Activated naive CD4-positive, alpha-beta T cell treated with anti-CD3 and anti-CD28 coated beads, Interleukin-2, amount 10 ng/mL, durations not matched to agents 7 days and 5 days (primary cell): ENCODE measurements at regions not wholly inside any gene's neighbourhood (a gene's known extent, or its start where the extent isn't known, plus 50 kb on each side); places are given as distances from the start of the nearest gene placed in this dataset.

Experiments used
- CTCF ChIA-PET: fragments of 350-600 bp; sonication (Branson Sonifier 250); formaldehyde crosslinking; loops from one replicate; lab custom pipeline; 2021; ENCODE audit warnings: antibody characterized with exemption; lab: Charles Lee
- DNase-seq: peaks from one replicate; pipeline ENCODE4 v3.0.0-alpha.2; 2020
- H3K27ac Mint-ChIP-seq: one replicate; pipeline ENCODE4 v1.8.0; 2021; ENCODE audit warnings: mild to moderate bottlenecking, moderate library complexity, mixed read lengths
- H3K27me3 Mint-ChIP-seq: one replicate; pipeline ENCODE4 v1.8.0; 2021; ENCODE audit warnings: mild to moderate bottlenecking, mixed read lengths
- H3K36me3 Mint-ChIP-seq: one replicate; pipeline ENCODE4 v1.8.0; 2021; ENCODE audit warnings: mixed read lengths
- H3K4me1 Mint-ChIP-seq: one replicate; pipeline ENCODE4 v1.8.0; 2021; ENCODE audit warnings: mixed read lengths
- H3K4me3 Mint-ChIP-seq: one replicate; pipeline ENCODE4 v1.8.0; 2021; ENCODE audit warnings: mild to moderate bottlenecking, moderate library complexity, mixed read lengths
- H3K9me3 Mint-ChIP-seq: one replicate; pipeline ENCODE4 v1.8.0; 2021; ENCODE audit warnings: mixed read lengths

DNA sequence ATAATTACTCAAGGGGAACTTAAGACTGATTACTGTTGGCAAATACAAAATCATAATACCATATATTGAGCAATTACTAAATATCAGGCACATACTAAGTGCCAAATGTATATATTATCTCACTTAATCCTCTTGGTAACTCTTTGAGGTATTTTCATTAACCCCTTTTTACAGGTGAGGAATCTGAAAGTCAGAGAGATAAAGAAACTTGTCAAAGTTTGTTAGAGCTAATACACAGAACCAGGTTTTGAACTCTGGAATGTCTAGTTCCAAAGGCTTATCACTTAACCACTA, 80.3 kb downstream of the LLPH start:
- no peak overlapping the region for H3K27ac Mint-ChIP-seq
- no peaks in the 10 kb centered on the region for H3K9me3 Mint-ChIP-seq
- H3K27me3 Mint-ChIP-seq: peaks cover 3% of the 10 kb centered on the region
- H3K4me1 Mint-ChIP-seq: no peaks in the 10 kb centered on the region
- DNase-seq: no peak
- H3K4me3 Mint-ChIP-seq: no peak overlapping the region
- H3K36me3 Mint-ChIP-seq: no peaks in the 10 kb centered on the region
- CTCF ChIA-PET: interaction anchor here (0.9 to 1.0 kb wide), 2 partner anchors 35 to 37 kb away, joined by 3 read pairs; no protein-coding TSS in a partner anchor

- H3K27me3 Mint-ChIP-seq: peaks cover 3% of the 10 kb centered on the region
- CTCF ChIA-PET: interaction anchor here (0.9 to 1.0 kb wide), 2 partner anchors 35 to 38 kb away, joined by 3 read pairs; no protein-coding TSS in a partner anchor
- no peaks in the 10 kb centered on the region for H3K9me3 Mint-ChIP-seq
Measured at GRCh38 chr12:66049538-66050282, 80.8 kb downstream of the LLPH start.

DNA sequence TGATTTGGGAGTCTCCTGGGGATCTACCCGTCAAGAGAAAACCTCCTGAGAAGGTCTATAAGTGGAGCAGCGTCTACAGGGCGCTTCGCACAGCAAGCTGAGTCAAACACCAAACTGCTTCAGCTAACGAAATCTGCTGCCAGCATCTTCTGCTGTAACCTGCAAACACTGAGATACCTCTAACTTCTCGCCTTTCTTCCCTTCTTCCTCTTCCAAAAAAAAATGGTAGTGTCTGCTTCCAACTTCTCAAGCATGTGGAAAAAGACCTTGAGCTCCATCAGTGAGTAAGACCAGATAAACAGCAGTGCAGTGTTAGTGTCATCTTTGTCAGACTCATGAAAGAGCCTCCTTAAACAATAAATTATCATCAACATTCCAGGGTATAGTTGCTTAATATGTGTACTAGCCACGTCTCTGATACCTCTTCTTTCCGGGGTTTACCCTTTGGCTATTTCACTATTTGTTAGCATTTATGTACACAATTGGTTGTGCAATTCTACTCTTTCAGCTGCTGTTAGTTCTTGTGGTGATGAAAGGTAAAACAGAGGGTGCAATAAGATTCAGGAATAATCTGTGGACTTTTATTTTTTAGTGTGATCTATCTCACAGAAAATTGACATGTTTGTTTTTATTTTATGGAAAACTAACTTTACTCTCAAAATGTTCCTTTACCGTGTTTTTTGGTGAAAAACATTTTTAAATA, 81.6 kb downstream of the LLPH start:
- H3K9me3 Mint-ChIP-seq: no peaks in the 10 kb centered on the region
- CTCF ChIA-PET: no interaction called here
- H3K27me3 Mint-ChIP-seq: peaks cover 3% of the 10 kb centered on the region
- H3K36me3 Mint-ChIP-seq: no peaks in the 10 kb centered on the region
- H3K4me3 Mint-ChIP-seq: no peak overlapping the region
- no peak for DNase-seq
- H3K4me1 Mint-ChIP-seq: no peaks in the 10 kb centered on the region
- H3K27ac Mint-ChIP-seq: no peak overlapping the region

More at GRCh38 chr12:66049538-66050282, 80.8 kb downstream of the LLPH start:
- no peak for DNase-seq
- Mint-ChIP-seq H3K27ac (no peak overlapping the region), H3K4me3 (no peak overlapping the region), H3K36me3 (no peaks in the 10 kb centered on the region), H3K4me1 (no peaks in the 10 kb centered on the region)

DNA sequence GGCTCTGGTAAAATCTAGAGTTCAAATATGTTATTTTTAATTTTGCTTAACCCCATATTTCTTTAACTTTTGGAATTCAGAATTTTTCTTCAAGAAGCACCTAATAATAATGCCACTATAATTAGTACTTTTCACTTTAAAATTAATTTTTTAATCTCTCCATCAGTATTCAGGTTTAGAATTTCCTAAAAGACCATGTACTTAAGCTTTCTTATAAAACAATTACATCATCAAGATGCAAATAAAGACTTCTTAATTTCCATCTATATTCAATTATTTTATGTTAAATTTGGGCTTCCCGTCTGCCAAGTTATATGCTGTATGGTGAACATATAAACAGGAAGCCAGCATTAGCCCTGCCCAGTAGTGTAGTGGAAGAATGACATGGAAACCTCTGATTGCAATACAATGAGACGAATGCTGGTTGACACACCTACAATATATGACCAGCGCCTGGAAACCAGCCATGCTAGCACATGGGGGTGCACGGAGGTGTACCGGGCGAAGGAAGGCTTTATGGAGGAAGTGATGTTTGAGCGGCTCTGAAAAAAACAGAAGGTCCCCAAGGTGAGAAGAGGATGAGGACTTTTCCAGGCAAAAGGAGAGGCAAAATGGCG, 82.2 kb downstream of the LLPH start:
- Mint-ChIP-seq H3K4me3 (no peak overlapping the region), H3K9me3 (no peaks in the 10 kb centered on the region), H3K27me3 (peaks cover 4% of the 10 kb centered on the region), H3K4me1 (no peaks in the 10 kb centered on the region), H3K27ac (no peak overlapping the region), H3K36me3 (no peaks in the 10 kb centered on the region)
- no peak for DNase-seq
- CTCF ChIA-PET: no interaction called here

DNA sequence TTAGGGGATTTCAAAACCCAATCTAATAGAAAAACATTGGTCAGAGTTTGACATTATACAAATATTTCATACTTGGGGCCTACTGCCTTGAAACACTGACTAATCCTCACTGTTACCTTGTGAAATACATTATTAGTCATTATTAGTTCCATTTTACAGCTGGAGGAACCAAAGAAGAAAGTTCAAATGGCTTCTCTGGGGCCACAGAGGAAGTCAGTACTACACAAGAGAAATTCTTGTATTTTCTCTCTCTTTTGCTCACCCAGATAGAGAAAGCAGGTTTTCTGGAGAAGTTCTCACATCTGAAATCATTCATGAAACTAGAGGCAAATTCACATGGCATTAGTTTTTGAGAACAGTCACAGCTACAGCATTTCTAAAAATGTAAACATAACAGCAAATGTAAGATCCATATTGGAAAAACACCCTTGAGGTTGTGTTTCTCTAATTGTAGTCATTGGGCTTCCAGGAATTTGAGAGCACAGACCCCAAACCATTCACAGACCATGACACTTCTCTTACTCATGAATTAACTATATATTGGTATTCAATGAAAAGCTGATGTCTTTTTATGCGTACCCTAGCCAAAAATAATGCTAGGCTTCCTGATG, 83.0 kb downstream of the LLPH start:
- no peaks in the 10 kb centered on the region for H3K9me3 Mint-ChIP-seq
- CTCF ChIA-PET: no interaction called here
- H3K4me1 Mint-ChIP-seq: no peaks in the 10 kb centered on the region
- H3K27ac Mint-ChIP-seq: no peak overlapping the region
- peaks cover 6% of the 10 kb centered on the region for H3K27me3 Mint-ChIP-seq
- no peaks in the 10 kb centered on the region for H3K36me3 Mint-ChIP-seq
- no peak for DNase-seq
- no peak overlapping the region for H3K4me3 Mint-ChIP-seq

- Mint-ChIP-seq H3K27ac (no peak overlapping the region), H3K4me1 (no peaks in the 10 kb centered on the region), H3K4me3 (no peak overlapping the region), H3K36me3 (no peaks in the 10 kb centered on the region), H3K9me3 (no peaks in the 10 kb centered on the region), H3K27me3 (peaks cover 6% of the 10 kb centered on the region)
- DNase-seq: no peak
- CTCF ChIA-PET: no interaction called here
Measured at GRCh38 chr12:66045506-66045905, 85.0 kb downstream of the LLPH start.

- no peaks in the 10 kb centered on the region for H3K4me1 Mint-ChIP-seq
- DNase-seq: no peak
- no peak overlapping the region for H3K27ac Mint-ChIP-seq
- no peak overlapping the region for H3K4me3 Mint-ChIP-seq
- no peaks in the 10 kb centered on the region for H3K36me3 Mint-ChIP-seq
- no peaks in the 10 kb centered on the region for H3K9me3 Mint-ChIP-seq
- H3K27me3 Mint-ChIP-seq: peaks cover 6% of the 10 kb centered on the region
- CTCF ChIA-PET: no interaction called here
Measured at GRCh38 chr12:66044731-66045130, 85.8 kb downstream of the LLPH start.

- no peak overlapping the region for H3K4me3 Mint-ChIP-seq
- no peaks in the 10 kb centered on the region for H3K4me1 Mint-ChIP-seq
- DNase-seq: no peak
- CTCF ChIA-PET: no interaction called here
- H3K27ac Mint-ChIP-seq: no peak overlapping the region
- H3K9me3 Mint-ChIP-seq: no peaks in the 10 kb centered on the region
- no peaks in the 10 kb centered on the region for H3K36me3 Mint-ChIP-seq
- peaks cover 3% of the 10 kb centered on the region for H3K27me3 Mint-ChIP-seq
Measured at GRCh38 chr12:66043035-66043434, 87.5 kb downstream of the LLPH start.

GRCh38 chr12:66041651-66042363, 88.7 kb downstream of the LLPH start:
- H3K4me1 Mint-ChIP-seq: no peaks in the 10 kb centered on the region
- no peak overlapping the region for H3K27ac Mint-ChIP-seq
- DNase-seq: no peak
- no peaks in the 10 kb centered on the region for H3K36me3 Mint-ChIP-seq
- no peak overlapping the region for H3K4me3 Mint-ChIP-seq
- CTCF ChIA-PET: no interaction called here
- H3K27me3 Mint-ChIP-seq: peaks cover 3% of the 10 kb centered on the region
- no peaks in the 10 kb centered on the region for H3K9me3 Mint-ChIP-seq

GRCh38 chr12:66036317-66036716, 94.2 kb downstream of the LLPH start:
- H3K4me3 Mint-ChIP-seq: no peak overlapping the region
- CTCF ChIA-PET: interaction anchor here (1.3 kb wide), 1 partner anchor 480 kb away, joined by 5 read pairs; no protein-coding TSS in a partner anchor
- no peaks in the 10 kb centered on the region for H3K4me1 Mint-ChIP-seq
- H3K27ac Mint-ChIP-seq: no peak overlapping the region
- no peak for DNase-seq
- no peaks in the 10 kb centered on the region for H3K36me3 Mint-ChIP-seq
- no peaks in the 10 kb centered on the region for H3K9me3 Mint-ChIP-seq
- peaks cover 7% of the 10 kb centered on the region for H3K27me3 Mint-ChIP-seq

GRCh38 chr12:66035288-66035966, 95.1 kb downstream of the LLPH start:
- no peak overlapping the region for H3K27ac Mint-ChIP-seq
- H3K27me3 Mint-ChIP-seq: peaks cover 14% of the 10 kb centered on the region
- H3K36me3 Mint-ChIP-seq: no peaks in the 10 kb centered on the region
- no peaks in the 10 kb centered on the region for H3K9me3 Mint-ChIP-seq
- no peaks in the 10 kb centered on the region for H3K4me1 Mint-ChIP-seq
- H3K4me3 Mint-ChIP-seq: no peak overlapping the region
- no peak for DNase-seq
- CTCF ChIA-PET: interaction anchor here (0.7 to 1.3 kb wide), 2 partner anchors 377 to 479 kb away, joined by 3 to 5 read pairs; no protein-coding TSS in a partner anchor

- Mint-ChIP-seq H3K4me3 (no peak overlapping the region), H3K9me3 (no peaks in the 10 kb centered on the region), H3K27me3 (peaks cover 16% of the 10 kb centered on the region), H3K4me1 (no peaks in the 10 kb centered on the region), H3K36me3 (no peaks in the 10 kb centered on the region), H3K27ac (no peak overlapping the region)
- no peak for DNase-seq
- CTCF ChIA-PET: interaction anchor here (0.6 kb wide), 1 partner anchor 135 kb away, joined by 3 read pairs; no protein-coding TSS in a partner anchor
Measured at GRCh38 chr12:66033151-66033550, 97.4 kb downstream of the LLPH start.

DNA sequence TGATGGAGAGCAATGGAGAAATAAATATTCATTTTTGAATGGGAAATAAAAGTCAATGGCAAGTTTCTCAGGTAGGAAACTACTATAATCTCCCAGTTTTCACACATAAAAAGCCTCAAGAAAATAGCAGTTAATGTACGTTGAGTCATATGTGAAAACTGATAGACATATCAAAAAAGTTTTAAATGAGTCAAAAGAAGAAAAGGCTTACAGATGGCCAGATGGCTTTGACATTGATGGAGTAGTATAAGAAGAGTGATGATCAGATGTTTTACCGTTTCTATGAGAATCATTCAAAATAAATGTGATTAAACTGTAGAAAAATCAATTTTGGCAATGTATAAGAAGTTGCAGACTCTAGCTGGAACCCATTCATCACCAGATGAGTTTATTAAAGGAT, 97.8 kb downstream of the LLPH start:
- DNase-seq: no peak
- no peaks in the 10 kb centered on the region for H3K4me1 Mint-ChIP-seq
- no peaks in the 10 kb centered on the region for H3K36me3 Mint-ChIP-seq
- no peak overlapping the region for H3K27ac Mint-ChIP-seq
- H3K4me3 Mint-ChIP-seq: no peak overlapping the region
- H3K9me3 Mint-ChIP-seq: no peaks in the 10 kb centered on the region
- CTCF ChIA-PET: interaction anchor here (0.6 kb wide), 1 partner anchor 136 kb away, joined by 3 read pairs; no protein-coding TSS in a partner anchor
- H3K27me3 Mint-ChIP-seq: peaks cover 16% of the 10 kb centered on the region
